ENCODE measurements at regions not wholly inside any gene's neighbourhood (a gene's known extent, or its start where the extent isn't known, plus 50 kb on each side); places are given as distances from the start of the nearest gene placed in this dataset.

GRCh38 chr11:119891055-119891768, 162.2 kb upstream of the NECTIN1 start:
- Histone ChIP-seq H3K36me3 (ENCODE audit: control insufficient read depth in 2 of 2, extremely low read depth in 1 of 2, insufficient read depth in 2 of 2, low read length in 2 of 2) (no peaks in the 10 kb centered on the region), H3K4me1 (ENCODE audit: control insufficient read depth, extremely low read depth, insufficient read depth, low read length) (no peaks in the 10 kb centered on the region), H3K9me3 (replicated peaks; ENCODE audit: control insufficient read depth, insufficient read depth, low read length) (no peaks in the 10 kb centered on the region), H4K20me1 (replicated peaks; ENCODE audit: control insufficient read depth, extremely low read depth, insufficient read depth, low read length) (no peaks in the 10 kb centered on the region), H2AFZ (ENCODE audit: low read depth, low read length) (no peak overlapping the region), H3K27me3 (ENCODE audit: control insufficient read depth in 2 of 2, insufficient read depth in 2 of 2, low read length in 2 of 2) (no peaks in the 10 kb centered on the region), H3K4me2 (ENCODE audit: insufficient read depth, low read length) (no peak overlapping the region), H3K9me1 (replicated peaks; ENCODE audit: control insufficient read depth, extremely low read depth, insufficient read depth, low read length) (no peaks in the 10 kb centered on the region), H3K79me2 (ENCODE audit: control insufficient read depth, insufficient read depth, low read length) (no peaks in the 10 kb centered on the region), H3K9ac (replicated peaks; ENCODE audit: extremely low read depth, insufficient read depth, low read length) (no peak overlapping the region), H3K4me3 (replicated peaks in 1 of 3; ENCODE audit: insufficient read depth in 1 of 3, low read depth in 1 of 3, low read length in 3 of 3) (no peak overlapping the region), H3K27ac (ENCODE audit: insufficient read depth, low read depth, low read length) (no peak overlapping the region)
- BruUV-seq (replicated peaks) = no TSS peak
- FAIRE-seq (no peak), DNase-seq (ENCODE audit: low read depth, low spot score) (no peak)
- dilution Hi-C loops (cut with MboI; ENCODE audit: extremely low pct_ligation_motif_present, low sequenced_read_pairs) (no loop called here), intact Hi-C loops (cut with micrococcal nuclease) (no loop called here)
- POLR2A ChIA-PET = no interaction called here
- TF ChIP-seq GATA2 (IDR thresholded peaks at IDR 0.05; ENCODE audit: insufficient read depth, insufficient read length, low read depth, low read length) (no peak), FOS (IDR thresholded peaks at IDR 0.05; ENCODE audit: borderline replicate concordance, insufficient read depth, low read length) (no peak), CTCF (IDR thresholded peaks at IDR 0.05; ENCODE audit: extremely low read depth in 1 of 2, insufficient read depth in 1 of 2, low read depth in 1 of 2, low read length in 2 of 2) (no peak), EZH2 (IDR thresholded peaks at IDR 0.05; ENCODE audit: borderline replicate concordance, low read depth, low read length, severe bottlenecking) (no peak), POLR2A (IDR thresholded peaks at IDR 0.05; ENCODE audit: low read depth, low read length) (no peak), MAX (IDR thresholded peaks at IDR 0.05; ENCODE audit: insufficient read depth, insufficient read length) (no peak), POLR2AphosphoS5 (IDR thresholded peaks at IDR 0.05; ENCODE audit: insufficient read depth, low read depth, low read length) (no peak), JUN (IDR thresholded peaks at IDR 0.05; ENCODE audit: borderline replicate concordance, insufficient read depth, insufficient read length, low read depth) (no peak), MYC (IDR thresholded peaks at IDR 0.05; ENCODE audit: low read depth, low read length) (no peak)
- CTCF ChIA-PET = no interaction called here

Data from endothelial cell of umbilical vein (primary cell).